A673 (cell line): ENCODE measurements at regions not wholly inside any gene's neighbourhood (a gene's known extent, or its start where the extent isn't known, plus 50 kb on each side); places are given as distances from the start of the nearest gene placed in this dataset.

Experiments used
- BruUV-seq: library from RNA; stranded (reverse); fragments of 400-500 nt; replicated peaks from 2 replicates; lab custom pipeline; 2021; lab: Mats Ljungman, UMichigan
- CTCF ChIA-PET: fragments of 300-600 bp; sonication (Branson Sonifier 250); formaldehyde crosslinking; loops from one replicate; lab custom pipeline; 2022; ENCODE audit warnings: antibody characterized with exemption; lab: Charles Lee
- POLR2A ChIA-PET: fragments of 300-600 bp; sonication (Branson Sonifier 250); formaldehyde crosslinking; loops from one replicate; lab custom pipeline; 2022; ENCODE audit warnings: antibody characterized with exemption; ENCODE audit not compliant: low non-redundant PET; lab: Charles Lee
- DNase-seq: peaks from one replicate; pipeline ENCODE4 v3.0.0-alpha.2; 2015; ENCODE audit warnings: low spot score
- H3K27ac ChIP-seq: fragments of 200-600 bp; sonication (generic); 2 replicates; pipeline ENCODE4 v1.5.1; 2016; ENCODE audit warnings: mixed run types, low read depth, mild to moderate bottlenecking, mixed read lengths, antibody characterized with exemption, low read length; ENCODE audit not compliant: poor library complexity, severe bottlenecking
- H3K27me3 ChIP-seq: fragments of 200-600 bp; sonication (generic); replicated peaks from 2 replicates; pipeline ENCODE4 v1.6.1; 2017; ENCODE audit warnings: mixed run types, low read depth, mild to moderate bottlenecking, mixed read lengths, antibody characterized with exemption, low read length; ENCODE audit not compliant: insufficient read depth, poor library complexity
- H3K36me3 ChIP-seq: fragments of 200-600 bp; sonication (generic); 2 replicates; pipeline ENCODE4 v1.6.1; 2016; ENCODE audit warnings: mixed run types, mild to moderate bottlenecking, mixed read lengths, antibody characterized with exemption, low read length; ENCODE audit not compliant: insufficient read depth, poor library complexity, severe bottlenecking
- H3K4me1 ChIP-seq: fragments of 200-600 bp; sonication (generic); 2 replicates; pipeline ENCODE4 v1.6.1; 2017; ENCODE audit warnings: mixed run types, mild to moderate bottlenecking, mixed read lengths, antibody characterized with exemption, low read length; ENCODE audit not compliant: insufficient read depth, poor library complexity, severe bottlenecking
- H3K4me3 ChIP-seq: fragments of 200-600 bp; sonication (generic); 2 replicates; pipeline ENCODE4 v1.5.1; 2016; ENCODE audit warnings: low read depth, mixed run types, mild to moderate bottlenecking, mixed read lengths, low read length; ENCODE audit not compliant: poor library complexity, severe bottlenecking
- H3K9me3 ChIP-seq: fragments of 200-600 bp; sonication (generic); 2 replicates; pipeline ENCODE4 v1.6.1; 2016; ENCODE audit warnings: mixed run types, low read depth, mild to moderate bottlenecking, mixed read lengths, antibody characterized with exemption, low read length; ENCODE audit not compliant: poor library complexity, severe bottlenecking
- EZH2 ChIP-seq: fragments of 200-600 bp; sonication (generic); IDR thresholded peaks from 2 replicates; pipeline ENCODE4 v1.6.1; 2017; ENCODE audit warnings: borderline replicate concordance, low read depth, mild to moderate bottlenecking, mixed read lengths, antibody characterized with exemption, low read length; ENCODE audit not compliant: poor library complexity, severe bottlenecking
- intact Hi-C: fragments of 100-400 bp; cut with micrococcal nuclease; formaldehyde crosslinking; loops from one replicate; pipeline ENCODE4 v1.10.0; 2022; ENCODE audit not compliant: unreplicated experiment
- TF ChIP-seq, protein P1 (sequence below): fragments of 300-800, 200-600 bp; sonication (generic); conservative IDR thresholded peaks from 2 replicates; pipeline ENCODE4 v1.5.1; 2017; ENCODE audit warnings: low read depth, mild to moderate bottlenecking, antibody characterized with exemption, low read length, moderate library complexity, mixed read lengths

DNA sequence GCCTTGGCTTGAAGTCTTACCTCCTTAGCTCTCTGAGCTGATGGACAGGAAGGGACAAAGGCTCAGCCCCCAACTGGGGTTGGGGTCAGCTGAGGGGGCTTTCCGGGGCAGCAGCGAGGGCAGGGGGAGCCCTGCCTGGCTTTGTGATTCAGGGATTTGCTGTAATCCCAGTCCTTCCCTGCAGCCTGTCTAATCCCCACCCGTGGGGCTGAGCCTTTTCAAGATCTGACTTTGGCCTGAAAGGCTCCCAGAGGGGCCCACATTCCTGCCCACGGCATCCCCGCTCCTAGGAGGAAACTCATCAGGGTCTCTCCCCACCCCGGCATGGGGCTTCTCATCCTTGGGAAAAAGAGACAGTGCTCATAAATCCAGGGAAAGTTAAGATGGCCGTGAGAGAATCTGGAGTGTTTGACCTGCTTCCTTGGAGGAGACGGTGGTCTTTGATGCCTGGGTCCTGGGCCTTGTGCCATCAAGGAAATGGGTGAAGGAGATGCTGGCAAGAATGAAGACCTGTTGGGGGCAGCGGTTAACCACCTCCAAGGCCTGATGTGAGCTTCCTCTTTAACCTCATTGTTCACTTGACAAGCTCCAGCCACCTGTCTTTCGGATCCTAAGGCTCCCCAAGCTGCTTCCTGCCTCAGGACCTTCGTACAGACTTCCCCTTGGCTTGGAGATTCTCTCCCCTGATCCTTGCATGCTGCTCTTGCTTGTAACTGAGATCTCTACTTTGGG, 83.1 kb upstream of the WNT4 start:
- no peaks in the 10 kb centered on the region for H3K4me1 ChIP-seq
- no peaks in the 10 kb centered on the region for H3K9me3 ChIP-seq
- intact Hi-C loops = no loop called here
- H3K4me3 ChIP-seq = no peak overlapping the region
- no peak for TF ChIP-seq EZH2
- TF ChIP-seq, protein P1, sequence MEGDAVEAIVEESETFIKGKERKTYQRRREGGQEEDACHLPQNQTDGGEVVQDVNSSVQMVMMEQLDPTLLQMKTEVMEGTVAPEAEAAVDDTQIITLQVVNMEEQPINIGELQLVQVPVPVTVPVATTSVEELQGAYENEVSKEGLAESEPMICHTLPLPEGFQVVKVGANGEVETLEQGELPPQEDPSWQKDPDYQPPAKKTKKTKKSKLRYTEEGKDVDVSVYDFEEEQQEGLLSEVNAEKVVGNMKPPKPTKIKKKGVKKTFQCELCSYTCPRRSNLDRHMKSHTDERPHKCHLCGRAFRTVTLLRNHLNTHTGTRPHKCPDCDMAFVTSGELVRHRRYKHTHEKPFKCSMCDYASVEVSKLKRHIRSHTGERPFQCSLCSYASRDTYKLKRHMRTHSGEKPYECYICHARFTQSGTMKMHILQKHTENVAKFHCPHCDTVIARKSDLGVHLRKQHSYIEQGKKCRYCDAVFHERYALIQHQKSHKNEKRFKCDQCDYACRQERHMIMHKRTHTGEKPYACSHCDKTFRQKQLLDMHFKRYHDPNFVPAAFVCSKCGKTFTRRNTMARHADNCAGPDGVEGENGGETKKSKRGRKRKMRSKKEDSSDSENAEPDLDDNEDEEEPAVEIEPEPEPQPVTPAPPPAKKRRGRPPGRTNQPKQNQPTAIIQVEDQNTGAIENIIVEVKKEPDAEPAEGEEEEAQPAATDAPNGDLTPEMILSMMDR = no peak
- ChIA-PET CTCF (no interaction called here), POLR2A (no interaction called here)
- no peak overlapping the region for H3K27ac ChIP-seq
- DNase-seq = no peak
- no peaks in the 10 kb centered on the region for H3K27me3 ChIP-seq
- BruUV-seq = no TSS peak
- H3K36me3 ChIP-seq = no peaks in the 10 kb centered on the region

- H3K9me3 ChIP-seq = no peaks in the 10 kb centered on the region
- H3K27ac ChIP-seq = no peak overlapping the region
- no peak overlapping the region for H3K4me3 ChIP-seq
- no peaks in the 10 kb centered on the region for H3K36me3 ChIP-seq
- no peak for DNase-seq
- intact Hi-C loops = no loop called here
- ChIA-PET CTCF (no interaction called here), POLR2A (no interaction called here)
- no peak for TF ChIP-seq EZH2
- TF ChIP-seq, protein P1 = no peak
- H3K27me3 ChIP-seq = no peaks in the 10 kb centered on the region
- no TSS peak for BruUV-seq
- H3K4me1 ChIP-seq = no peaks in the 10 kb centered on the region
Observed at GRCh38 chr1:22228074-22228473, 85.2 kb upstream of the WNT4 start.

DNA sequence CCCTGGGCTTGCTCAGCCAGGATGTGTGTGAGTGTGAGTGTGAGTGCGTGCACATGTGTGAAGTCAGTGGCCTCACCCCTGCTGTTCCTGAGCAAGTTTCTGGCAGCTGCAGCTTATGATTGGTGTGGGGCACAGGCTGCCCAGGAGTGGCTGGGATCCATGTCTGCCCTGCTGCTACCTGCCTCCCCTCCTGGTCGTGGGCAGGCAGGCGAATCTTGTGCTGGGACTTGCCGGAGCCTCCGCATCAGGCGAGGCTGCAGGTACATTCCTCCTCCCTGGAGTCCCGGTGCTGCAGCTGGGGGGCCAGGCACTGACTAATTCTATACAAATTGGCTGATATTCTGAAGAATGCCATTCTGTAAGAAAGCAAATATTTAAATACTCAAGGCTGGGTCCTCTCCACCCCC, 85.6 kb upstream of the WNT4 start:
- no peaks in the 10 kb centered on the region for H3K9me3 ChIP-seq
- no peak overlapping the region for H3K4me3 ChIP-seq
- H3K36me3 ChIP-seq = no peaks in the 10 kb centered on the region
- DNase-seq = no peak
- intact Hi-C loops = no loop called here
- H3K27ac ChIP-seq = no peak overlapping the region
- H3K27me3 ChIP-seq = no peaks in the 10 kb centered on the region
- no peaks in the 10 kb centered on the region for H3K4me1 ChIP-seq
- ChIA-PET CTCF (no interaction called here), POLR2A (no interaction called here)
- BruUV-seq = no TSS peak
- TF ChIP-seq EZH2 = no peak
- TF ChIP-seq, protein P1 = no peak
